WTC11 (cell line): ENCODE measurements at regions not wholly inside any gene's neighbourhood (a gene's known extent, or its start where the extent isn't known, plus 50 kb on each side); places are given as distances from the start of the nearest gene placed in this dataset.

Experiments
- CREB1 ChIP-seq: sonication (generic); formaldehyde crosslinking; IDR thresholded peaks from 2 replicates; pipeline ENCODE4 v1.8.0; 2023; ENCODE audit warnings: mild to moderate bottlenecking, missing genetic modification reagents
- CREM ChIP-seq: sonication (generic); formaldehyde crosslinking; IDR thresholded peaks from 2 replicates; pipeline ENCODE4 v1.8.1; 2022; ENCODE audit warnings: mild to moderate bottlenecking, missing genetic modification reagents, moderate library complexity
- SMAD3 ChIP-seq: sonication (generic); formaldehyde crosslinking; IDR thresholded peaks from 2 replicates; pipeline ENCODE4 v1.8.0; 2022; ENCODE audit warnings: missing genetic modification reagents, mild to moderate bottlenecking, borderline replicate concordance
- ZSCAN18 ChIP-seq: fragments of 250-450 bp; sonication (Bioruptor Pico); IDR thresholded peaks from 2 replicates; pipeline ENCODE4 v2.1.2; 2022; ENCODE audit warnings: mild to moderate bottlenecking, moderate library complexity
- TF ChIP-seq, protein P1 (sequence below): fragments of 200-600 bp; IDR thresholded peaks from 2 replicates; pipeline ENCODE4 v1.8.0; 2022; ENCODE audit warnings: antibody characterized with exemption
- TF ChIP-seq, protein P2 (sequence below): sonication (generic); formaldehyde crosslinking; conservative IDR thresholded peaks from 2 replicates; pipeline ENCODE4 v1.8.1; 2022; ENCODE audit warnings: mild to moderate bottlenecking, missing genetic modification reagents

DNA sequence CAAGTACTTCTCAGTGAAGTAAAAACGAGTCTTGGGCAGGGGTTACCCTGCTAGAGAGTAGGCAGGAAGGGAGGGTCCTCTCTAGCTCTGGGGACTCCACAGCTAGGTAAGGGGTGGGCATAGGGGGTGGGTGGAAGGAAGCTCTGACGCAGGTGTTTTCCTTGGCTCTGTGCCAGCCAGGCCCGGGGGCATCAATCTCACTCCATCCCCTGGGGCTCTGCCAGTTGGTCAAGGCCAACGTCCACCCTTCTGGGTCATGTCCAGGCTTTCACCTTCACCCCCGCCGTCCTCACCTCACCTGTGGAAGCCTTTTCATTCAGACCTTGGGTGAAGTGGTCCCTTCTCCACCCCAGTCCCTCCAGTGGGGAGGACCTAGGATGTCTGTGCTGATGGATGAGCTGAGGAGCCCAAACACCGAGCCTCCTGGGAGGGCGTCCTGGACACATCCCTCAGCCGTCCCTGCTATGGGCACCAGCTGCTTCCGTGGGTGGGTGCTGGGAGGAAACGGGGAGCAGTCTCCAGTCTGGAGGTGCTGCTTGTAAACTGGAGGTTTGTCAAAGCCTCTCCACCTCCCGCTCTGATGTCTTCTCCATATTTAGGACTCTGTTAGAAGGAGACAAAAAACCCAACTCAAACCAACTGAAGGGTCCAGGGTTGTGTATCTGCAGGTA is 71.5 kb upstream of the SFSWAP start:
- TF ChIP-seq, protein P1, sequence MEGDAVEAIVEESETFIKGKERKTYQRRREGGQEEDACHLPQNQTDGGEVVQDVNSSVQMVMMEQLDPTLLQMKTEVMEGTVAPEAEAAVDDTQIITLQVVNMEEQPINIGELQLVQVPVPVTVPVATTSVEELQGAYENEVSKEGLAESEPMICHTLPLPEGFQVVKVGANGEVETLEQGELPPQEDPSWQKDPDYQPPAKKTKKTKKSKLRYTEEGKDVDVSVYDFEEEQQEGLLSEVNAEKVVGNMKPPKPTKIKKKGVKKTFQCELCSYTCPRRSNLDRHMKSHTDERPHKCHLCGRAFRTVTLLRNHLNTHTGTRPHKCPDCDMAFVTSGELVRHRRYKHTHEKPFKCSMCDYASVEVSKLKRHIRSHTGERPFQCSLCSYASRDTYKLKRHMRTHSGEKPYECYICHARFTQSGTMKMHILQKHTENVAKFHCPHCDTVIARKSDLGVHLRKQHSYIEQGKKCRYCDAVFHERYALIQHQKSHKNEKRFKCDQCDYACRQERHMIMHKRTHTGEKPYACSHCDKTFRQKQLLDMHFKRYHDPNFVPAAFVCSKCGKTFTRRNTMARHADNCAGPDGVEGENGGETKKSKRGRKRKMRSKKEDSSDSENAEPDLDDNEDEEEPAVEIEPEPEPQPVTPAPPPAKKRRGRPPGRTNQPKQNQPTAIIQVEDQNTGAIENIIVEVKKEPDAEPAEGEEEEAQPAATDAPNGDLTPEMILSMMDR: no peak
- TF ChIP-seq, protein P2, sequence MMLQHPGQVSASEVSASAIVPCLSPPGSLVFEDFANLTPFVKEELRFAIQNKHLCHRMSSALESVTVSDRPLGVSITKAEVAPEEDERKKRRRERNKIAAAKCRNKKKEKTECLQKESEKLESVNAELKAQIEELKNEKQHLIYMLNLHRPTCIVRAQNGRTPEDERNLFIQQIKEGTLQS (CRISPR knock-in tag): no peak
- TF ChIP-seq CREM (CRISPR knock-in tag) (no peak), ZSCAN18 (CRISPR knock-in tag) (no peak), SMAD3 (CRISPR knock-in tag) (no peak), CREB1 (no peak)
